Epidermal melanocyte (primary cell): ENCODE measurements at regions not wholly inside any gene's neighbourhood (a gene's known extent, or its start where the extent isn't known, plus 50 kb on each side); places are given as distances from the start of the nearest gene placed in this dataset.
"Not testable (repeated sequence)": the region's sequence is repeated elsewhere in the genome, so short reads cannot be mapped to it uniquely, and the experiment has no call there.

Experiments
- DNase-seq: peaks from one replicate; pipeline ENCODE4 v3.0.0; 2011; ENCODE audit warnings: low spot score; ENCODE audit not compliant: insufficient read length

GRCh38 chr4:60944060-60944459, 256.1 kb upstream of the ADGRL3 start:
- DNase-seq, result no peak

DNA sequence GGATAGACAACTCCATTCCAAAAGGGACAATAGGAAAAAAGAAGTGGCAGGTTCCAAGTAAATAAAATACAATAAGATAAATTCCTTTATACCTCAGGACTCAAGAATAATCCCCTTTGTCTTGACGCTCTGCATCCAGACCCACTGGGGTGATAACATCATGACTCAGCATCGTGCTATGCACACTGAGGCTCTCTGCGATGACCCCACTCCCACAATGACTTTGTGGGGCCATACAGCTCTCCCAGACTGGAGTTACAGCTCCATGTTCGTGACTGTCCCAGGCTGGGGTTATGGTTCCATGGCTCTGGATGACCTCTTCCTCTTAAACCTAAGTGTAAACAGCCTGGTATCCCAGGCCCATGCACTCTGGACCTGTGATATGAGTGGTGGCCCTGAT, 254.5 kb upstream of the ADGRL3 start:
- no peak for DNase-seq

DNA sequence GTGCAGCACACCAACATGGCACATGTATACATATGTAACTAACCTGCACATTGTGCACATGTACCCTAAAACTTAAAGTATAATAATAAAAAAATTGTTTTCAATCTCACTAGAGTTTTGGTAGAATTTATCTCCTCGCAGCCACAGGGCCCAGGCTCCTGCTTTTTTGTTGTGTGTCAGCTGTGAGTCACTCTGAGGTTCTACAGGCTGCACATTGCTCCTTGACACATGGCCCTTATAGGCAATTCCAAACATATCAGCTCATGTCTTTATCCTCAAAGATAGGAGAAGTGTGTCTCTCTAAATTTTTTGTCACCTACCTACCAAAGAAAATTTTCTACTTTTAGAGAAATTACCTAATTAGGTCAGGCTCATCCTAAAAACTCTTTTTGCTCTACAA, 252.1 kb upstream of the ADGRL3 start:
- DNase-seq, result no peak

GRCh38 chr4:60952921-60953320, 247.2 kb upstream of the ADGRL3 start:
- no peak for DNase-seq

GRCh38 chr4:60953826-60954225, 246.3 kb upstream of the ADGRL3 start:
- DNase-seq, result no peak

DNA sequence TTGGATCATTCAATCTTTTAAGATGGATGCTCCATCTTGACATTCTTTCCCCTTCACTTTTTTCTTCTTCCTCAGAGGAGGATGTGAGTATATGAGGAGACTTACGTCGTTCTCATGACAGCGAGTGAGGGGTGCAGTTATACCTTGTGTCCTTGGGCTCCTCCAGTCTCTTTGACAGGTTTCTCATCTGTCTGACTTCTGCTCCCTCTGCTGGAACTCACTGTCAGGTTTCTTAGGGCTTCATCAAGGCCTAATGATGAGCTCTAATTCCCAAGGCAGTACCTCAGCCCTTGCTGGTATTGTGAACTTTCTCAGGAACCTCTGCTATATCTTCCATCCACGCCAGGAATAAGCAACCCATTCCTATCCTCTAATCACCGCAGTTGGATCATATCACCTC, 237.8 kb upstream of the ADGRL3 start:
- DNase-seq, result no peak

DNA sequence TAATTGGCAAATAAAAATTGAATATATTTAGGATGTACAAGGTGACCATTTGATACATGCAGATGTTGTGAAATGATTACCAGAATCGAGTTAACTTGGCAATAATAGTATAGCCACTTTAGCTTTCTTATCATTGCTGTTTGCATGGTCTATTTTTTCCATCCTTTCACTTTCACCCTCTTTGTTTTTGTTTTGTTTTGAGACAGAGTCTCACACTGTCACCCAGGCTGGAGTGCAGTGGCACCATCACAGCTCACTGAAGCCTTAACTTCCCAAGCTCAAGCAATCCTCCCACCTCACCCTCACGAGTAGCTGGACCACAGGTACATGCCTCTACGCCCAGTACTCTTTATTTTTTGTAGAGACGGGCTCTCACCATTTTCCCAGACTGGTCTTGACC, 218.6 kb upstream of the ADGRL3 start:
- no peak for DNase-seq

- DNase-seq, result no peak
Measured at GRCh38 chr4:60989141-60989540, 211.0 kb upstream of the ADGRL3 start.

DNA sequence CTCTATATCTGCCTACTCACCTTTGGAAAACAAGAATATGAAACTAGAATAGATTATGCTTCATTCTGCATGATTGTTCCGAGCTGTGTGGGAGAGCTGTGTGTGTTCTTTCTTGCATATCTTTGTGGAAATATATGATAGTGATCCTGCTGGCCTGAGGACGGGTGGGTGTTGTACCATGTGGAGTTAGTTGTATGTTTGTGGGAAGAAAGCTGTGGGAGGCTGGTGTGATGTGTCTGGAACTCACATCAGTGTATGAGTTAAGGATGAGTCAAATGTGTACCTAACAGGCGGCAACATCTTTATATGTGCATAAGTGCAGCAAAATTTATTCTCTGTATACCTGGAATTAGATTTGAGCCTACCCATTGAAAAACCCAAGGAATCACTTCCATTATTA, 208.1 kb upstream of the ADGRL3 start:
- DNase-seq, result no peak

GRCh38 chr4:61003301-61003700, 196.8 kb upstream of the ADGRL3 start:
- DNase-seq, result no peak

DNA sequence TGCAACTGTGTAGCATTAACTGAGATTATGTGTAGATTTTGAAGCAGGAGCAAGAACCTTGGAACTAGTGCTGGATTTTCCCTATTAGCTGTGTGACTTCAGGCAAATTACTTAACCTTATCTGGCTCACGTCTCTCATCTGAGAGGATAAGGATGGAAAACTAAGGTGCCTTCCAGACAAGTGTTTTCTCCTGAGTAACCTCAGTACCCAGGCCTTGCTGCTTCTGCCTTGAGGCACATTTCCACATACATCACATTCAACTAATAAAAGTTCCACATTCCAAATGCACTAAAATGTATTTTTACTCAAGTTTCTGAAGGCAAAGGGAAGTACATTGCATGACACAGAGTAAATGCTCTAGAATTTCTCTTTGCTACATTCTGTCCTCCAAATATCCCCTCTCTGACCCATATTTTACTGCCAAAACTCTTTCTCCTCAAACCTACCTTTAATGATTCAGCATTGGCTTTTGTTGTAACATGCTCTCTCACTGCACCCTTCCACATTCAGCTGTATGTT, 195.4 kb upstream of the ADGRL3 start:
- no peak for DNase-seq

- no peak for DNase-seq
Measured at GRCh38 chr4:61011051-61011450, 189.1 kb upstream of the ADGRL3 start.

DNA sequence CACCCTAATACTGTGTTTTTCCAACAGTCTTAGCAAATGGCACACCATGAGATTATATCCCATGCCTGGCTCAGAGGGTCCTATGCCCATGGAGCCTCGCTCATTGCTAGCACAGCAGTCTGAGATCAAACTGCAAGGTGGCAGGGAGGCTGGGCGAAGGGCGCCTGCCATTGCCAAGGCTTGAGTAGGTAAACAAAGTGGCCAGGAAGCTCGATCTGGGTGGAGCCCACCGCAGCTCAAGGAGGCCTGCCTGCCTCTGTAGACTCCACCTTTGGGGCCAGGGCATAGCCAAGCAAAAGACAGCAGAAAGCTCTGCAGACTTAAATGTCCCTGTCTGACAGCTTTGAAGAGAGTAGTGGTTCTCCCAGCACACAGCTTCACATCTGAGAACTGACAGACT, 188.2 kb upstream of the ADGRL3 start:
- not testable (repeated sequence) for DNase-seq

- no peak for DNase-seq
Measured at GRCh38 chr4:61024610-61025009, 175.5 kb upstream of the ADGRL3 start.

- DNase-seq, result no peak
Measured at GRCh38 chr4:61027939-61028338, 172.2 kb upstream of the ADGRL3 start.

GRCh38 chr4:61036071-61036684, 163.9 kb upstream of the ADGRL3 start:
- no peak for DNase-seq

DNA sequence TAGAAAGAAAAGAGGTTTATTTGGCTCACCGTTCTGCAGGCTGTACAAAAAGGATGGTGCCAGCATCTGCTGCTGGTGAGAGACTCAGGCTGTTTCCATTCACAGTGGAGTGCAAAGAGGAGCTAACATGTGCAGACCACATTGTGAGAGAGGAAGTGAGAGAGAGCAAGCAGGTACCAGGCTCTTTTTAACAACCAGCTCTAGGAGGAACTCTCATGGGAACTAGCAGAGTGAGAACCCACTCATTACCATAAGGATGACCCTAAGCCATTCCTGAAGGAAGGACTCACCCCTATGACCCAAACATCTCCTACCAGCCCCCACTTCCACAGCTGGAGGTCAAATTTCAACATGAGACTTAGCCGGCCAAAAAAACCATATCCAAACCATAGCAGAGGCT, 158.6 kb upstream of the ADGRL3 start:
- no peak for DNase-seq

- no peak for DNase-seq
Measured at GRCh38 chr4:61044837-61045236, 155.3 kb upstream of the ADGRL3 start.

- no peak for DNase-seq
Measured at GRCh38 chr4:61049018-61049417, 151.1 kb upstream of the ADGRL3 start.

DNA sequence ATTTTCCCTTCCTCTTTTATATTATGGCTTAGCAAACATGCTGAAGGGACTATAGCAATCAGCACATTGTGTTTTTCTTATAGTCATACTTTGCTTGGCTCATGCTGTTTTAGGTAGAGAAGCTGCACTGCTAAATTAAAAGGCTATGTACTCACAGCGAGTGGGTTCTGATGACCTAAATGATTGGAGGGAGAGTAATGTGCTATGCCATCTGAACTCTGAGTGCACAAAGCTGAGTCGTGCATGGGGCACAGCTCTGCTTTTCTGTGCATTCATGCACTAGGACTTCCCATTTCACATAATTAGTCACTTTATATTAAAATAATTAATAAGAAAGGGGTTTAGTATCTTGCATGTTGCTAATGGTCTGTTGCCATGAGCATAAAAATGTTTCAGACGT, 132.7 kb upstream of the ADGRL3 start:
- DNase-seq, result no peak

- no peak for DNase-seq
Measured at GRCh38 chr4:61068060-61068459, 132.1 kb upstream of the ADGRL3 start.

- DNase-seq, result no peak
Measured at GRCh38 chr4:61068745-61069144, 131.4 kb upstream of the ADGRL3 start.

DNA sequence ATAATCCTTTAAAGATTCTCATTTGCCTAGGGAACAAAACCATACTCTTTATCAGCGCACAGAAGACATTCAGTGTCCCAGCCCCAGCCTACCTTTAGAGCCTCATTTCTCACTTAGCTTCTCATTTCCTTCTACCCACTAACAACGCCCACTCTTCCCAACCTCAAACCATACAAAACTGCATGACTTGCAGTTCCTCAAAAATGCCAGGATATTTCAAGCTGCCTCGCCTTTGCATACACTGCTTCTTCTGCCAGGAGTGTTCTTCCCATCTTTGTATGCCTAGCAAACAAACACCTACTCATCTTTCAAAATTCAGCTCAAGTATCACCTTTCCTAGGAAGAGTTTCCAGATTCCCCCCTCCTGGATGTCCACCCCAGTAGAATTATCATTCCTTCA, 129.9 kb upstream of the ADGRL3 start:
- DNase-seq, result no peak

GRCh38 chr4:61079427-61079826, 120.7 kb upstream of the ADGRL3 start:
- DNase-seq, result no peak
